HG03039 (cell line): ENCODE measurements at regions not wholly inside any gene's neighbourhood (a gene's known extent, or its start where the extent isn't known, plus 50 kb on each side); places are given as distances from the start of the nearest gene placed in this dataset.

Source experiments
- ATAC-seq: cut with Tn5 transposase; IDR thresholded peaks from one replicate; pipeline ENCODE4 v1.9.1; 2021; ENCODE audit warnings: mild to moderate bottlenecking, moderate library complexity; ENCODE audit not compliant: unreplicated experiment

DNA sequence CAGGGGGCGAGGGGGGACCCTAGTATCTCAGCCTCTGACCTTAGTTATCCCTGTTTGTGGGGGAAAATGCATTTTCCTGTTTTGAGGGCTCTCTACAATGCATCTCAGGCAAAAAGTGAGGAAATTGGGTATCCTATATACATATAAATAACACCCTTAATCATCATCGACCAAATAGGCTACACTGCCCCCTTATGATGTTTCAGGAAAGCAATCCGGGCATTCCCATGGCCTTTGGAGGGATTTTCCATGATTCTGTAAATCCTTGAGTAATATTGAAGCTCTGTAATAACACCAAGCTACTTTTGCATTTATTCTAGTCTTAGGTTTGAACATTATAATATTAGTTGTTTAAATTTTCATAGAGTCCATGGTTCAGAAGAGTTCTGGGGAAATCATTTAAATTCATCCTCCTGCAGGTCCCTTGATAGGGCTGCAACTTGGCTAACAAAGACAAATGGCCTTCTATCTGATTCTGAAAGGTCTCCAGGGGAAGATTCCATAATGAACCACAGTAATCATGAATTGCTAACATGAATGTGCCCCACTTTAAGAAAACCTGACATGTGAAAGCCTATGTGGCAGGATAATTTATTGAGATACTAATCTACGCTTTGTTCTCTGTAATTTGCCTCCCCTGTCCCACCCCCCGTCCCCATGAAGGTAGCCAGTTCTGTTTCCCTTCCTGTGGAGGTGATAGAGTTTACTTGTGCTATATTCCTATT is 91.5 kb upstream of the SCOC start:
- ATAC-seq, result no peak

DNA sequence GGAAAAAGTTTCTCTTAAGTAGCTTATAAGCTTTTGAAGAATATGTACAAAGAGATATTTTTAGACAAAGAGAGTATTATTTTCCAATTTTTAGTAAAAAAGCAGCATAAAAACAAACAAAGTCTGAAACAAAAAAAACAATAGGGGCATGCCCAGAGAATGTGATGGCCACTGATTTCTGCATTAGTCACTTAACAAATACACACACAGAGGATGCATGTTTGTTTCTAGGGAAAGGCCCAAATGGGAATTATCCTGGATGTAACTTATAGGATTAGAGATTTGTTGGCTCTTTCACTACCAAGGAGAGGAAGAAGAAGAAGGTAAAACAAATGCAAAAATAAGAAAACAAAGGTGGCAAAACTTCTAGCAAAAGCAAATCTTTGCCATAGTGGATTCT is 95.9 kb upstream of the SCOC start:
- ATAC-seq, result no peak

DNA sequence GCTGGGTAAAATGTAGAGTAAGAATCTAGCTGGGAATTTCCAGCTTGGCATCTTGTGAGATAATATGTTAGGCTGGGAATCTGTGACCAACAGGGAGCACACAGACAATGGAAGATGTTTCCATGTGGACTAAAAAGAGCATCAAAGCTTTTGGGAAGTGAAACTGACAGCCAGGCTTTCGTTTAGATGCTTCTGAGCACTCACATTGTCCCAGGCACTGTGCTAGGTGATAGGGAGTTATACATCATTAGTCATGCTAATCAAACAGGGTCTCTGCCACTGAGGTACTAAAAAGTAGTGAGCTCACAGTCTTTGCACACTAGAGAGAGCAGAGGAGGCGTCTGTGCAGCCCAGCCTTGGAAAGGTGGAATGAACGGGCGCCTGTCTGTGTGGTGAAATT is 101.9 kb upstream of the SCOC start:
- ATAC-seq, result no peak

DNA sequence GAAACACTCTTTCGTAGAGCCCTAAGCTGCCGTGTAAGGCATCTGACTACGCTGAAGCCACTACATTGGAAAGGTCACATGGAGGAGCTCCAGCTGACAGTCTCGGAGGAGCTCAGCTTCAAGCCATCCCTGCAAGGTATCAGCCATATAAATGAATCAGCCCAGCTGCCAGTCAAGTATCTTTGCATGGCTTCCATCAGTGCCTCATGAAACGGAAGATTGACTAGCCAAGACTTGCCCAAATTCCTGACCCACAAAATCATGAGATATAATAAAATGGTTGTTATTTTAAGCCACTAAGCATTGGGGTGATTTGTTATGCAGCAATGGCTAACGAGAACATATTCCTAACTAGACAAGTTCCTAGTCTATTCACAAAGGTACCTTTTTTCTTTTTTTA is 104.1 kb upstream of the SCOC start:
- ATAC-seq, result no peak

GRCh38 chr4:140268186-140268841 is 105.1 kb upstream of the SCOC start:
- ATAC-seq, result no peak

GRCh38 chr4:140267576-140267975 is 105.9 kb upstream of the SCOC start:
- ATAC-seq, result no peak

DNA sequence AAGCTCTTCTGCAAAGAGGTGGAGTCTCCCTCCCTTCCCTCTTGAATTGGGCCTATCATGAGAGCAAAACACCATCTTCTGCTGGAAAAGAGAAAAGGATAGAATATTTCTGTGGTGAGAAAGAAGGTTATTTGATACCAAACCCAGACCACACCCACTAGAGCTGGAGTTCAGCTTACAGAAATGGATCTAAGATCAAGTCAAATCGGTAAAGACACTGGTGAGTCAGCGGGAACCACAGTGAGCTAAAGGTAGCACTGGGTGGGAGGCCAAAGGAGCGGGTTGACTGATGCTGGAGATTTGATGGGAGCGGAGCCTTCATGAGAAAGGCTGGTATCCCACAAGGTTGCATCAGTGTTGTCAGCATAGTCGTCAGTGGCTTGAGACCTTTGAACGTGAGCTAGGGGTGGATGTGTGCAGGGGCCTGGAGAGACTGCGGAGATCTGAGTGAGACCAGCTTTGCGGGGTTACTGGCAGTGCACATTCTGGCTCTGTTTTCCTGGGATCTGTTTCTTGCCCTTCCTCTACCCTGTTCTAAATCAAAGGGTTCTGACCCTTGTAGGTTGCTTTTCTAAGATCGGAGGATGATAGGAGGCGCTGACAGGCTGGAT is 106.4 kb upstream of the SCOC start:
- no peak for ATAC-seq

DNA sequence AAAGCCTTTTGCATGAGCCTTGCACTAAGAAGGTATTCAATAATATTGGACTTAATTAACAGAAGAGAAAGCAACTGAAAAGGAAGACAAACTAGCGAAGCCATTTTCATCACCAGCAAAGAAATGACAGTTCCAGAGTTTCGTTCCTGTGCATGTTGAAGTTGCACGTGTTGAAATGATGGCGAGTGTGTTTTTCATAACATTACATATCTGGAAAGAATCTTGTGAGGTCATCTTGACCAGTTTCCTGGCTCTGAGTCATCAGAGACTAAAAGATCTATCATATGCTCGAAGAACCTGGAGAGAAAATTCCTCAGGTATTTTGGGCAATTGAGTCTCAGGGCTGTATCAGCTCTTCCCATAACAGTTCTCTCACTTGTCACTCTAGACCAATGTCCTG is 106.2 kb upstream of the MAML3 start:
- no peak for ATAC-seq

DNA sequence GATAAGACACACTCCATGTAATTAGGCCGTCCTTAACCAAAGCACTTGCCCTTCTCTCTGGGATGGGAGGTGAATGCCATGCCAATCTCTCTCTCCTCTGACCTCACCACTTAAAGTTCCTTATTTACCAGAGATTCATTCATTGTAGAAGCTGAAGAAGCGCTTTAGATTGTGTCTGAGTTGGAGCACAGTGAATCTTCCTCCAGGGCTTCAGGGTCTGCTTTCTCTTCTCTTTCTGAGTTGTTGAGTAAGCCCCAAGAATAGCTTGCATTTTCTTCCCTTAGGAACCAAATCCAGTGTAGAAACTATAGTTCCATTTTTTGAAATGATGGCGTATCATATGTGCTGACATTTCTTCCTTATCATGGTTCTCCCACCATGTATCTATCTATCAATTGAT is 104.5 kb upstream of the MAML3 start:
- no peak for ATAC-seq

GRCh38 chr4:140257461-140258305 is 103.7 kb upstream of the MAML3 start:
- no peak for ATAC-seq

GRCh38 chr4:140256941-140257340 is 103.0 kb upstream of the MAML3 start:
- ATAC-seq, result no peak

- no peak for ATAC-seq
Observed at GRCh38 chr4:140256335-140256734, 102.4 kb upstream of the MAML3 start.

DNA sequence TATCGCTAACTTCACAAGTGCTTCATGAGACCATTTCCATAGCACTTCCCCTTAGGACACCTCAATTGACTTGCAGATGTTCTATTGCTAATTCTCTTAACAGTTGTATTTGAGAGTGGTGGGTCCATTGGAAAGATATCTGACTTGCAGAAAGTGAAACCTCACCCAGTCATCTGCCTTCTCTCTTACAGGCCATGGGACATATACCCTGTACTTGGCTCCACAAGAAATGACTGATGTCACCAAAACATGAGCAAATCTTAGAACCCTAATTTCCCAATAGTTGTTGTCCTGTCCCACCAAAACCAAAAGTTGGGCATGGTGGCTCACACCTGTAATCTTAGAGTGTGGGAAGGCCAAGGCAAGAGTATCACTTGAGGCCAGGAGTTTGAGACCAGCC is 101.9 kb upstream of the MAML3 start:
- ATAC-seq, result no peak

- no peak for ATAC-seq
Observed at GRCh38 chr4:140255467-140255866, 101.5 kb upstream of the MAML3 start.

GRCh38 chr4:140254651-140255299 is 100.8 kb upstream of the MAML3 start:
- no peak for ATAC-seq

DNA sequence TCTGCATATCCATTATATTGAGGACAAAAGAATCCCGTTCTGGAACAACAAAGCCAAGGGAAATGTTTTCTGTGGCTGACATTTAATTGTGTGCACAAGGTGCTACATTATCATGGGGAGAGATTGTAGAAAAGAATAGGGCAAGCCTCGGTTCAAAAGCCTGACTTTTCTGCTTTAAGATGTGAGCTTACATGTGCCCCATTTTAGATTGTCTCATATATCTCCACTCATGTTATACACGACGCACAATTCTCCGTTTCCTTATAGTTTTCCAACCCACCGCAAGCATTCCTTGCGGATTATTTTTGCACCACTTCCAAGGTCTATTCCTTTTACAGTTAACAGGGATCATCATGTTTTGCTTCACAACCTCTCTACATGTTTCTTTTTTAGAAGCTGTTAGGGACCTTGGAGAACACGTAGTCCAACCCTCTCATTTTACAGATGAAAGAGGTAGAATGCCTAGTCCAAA is 99.6 kb upstream of the MAML3 start:
- ATAC-seq, result no peak

- ATAC-seq, result peak; percentile 65
Observed at GRCh38 chr4:140252742-140253555, 99.0 kb upstream of the MAML3 start.

- ATAC-seq, result no peak
Observed at GRCh38 chr4:140252141-140252741, 98.3 kb upstream of the MAML3 start.

- no peak for ATAC-seq
Observed at GRCh38 chr4:140251571-140251970, 97.6 kb upstream of the MAML3 start.
